ENCODE measurements at regions not wholly inside any gene's neighbourhood (a gene's known extent, or its start where the extent isn't known, plus 50 kb on each side); places are given as distances from the start of the nearest gene placed in this dataset.

DNA sequence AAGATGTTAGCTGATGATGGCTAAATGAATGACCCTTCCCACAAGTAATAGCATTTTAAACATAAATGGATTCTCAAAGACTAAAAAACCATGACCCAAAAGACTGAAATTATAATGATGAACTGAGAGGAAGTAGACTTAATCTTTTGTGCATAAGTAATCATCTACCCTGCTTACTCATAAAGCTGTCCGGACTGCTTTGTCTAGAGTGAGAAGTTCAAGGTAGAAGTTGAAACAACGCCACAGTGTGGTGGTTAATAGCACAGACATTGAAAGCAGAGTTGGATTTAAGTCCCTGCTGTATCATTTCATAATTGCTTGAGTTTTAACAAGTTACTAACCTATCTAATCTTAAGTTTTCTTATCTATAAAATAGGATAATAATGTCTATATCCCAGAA is 346.6 kb downstream of the CENPC start:
- TF ChIP-seq, protein P1, sequence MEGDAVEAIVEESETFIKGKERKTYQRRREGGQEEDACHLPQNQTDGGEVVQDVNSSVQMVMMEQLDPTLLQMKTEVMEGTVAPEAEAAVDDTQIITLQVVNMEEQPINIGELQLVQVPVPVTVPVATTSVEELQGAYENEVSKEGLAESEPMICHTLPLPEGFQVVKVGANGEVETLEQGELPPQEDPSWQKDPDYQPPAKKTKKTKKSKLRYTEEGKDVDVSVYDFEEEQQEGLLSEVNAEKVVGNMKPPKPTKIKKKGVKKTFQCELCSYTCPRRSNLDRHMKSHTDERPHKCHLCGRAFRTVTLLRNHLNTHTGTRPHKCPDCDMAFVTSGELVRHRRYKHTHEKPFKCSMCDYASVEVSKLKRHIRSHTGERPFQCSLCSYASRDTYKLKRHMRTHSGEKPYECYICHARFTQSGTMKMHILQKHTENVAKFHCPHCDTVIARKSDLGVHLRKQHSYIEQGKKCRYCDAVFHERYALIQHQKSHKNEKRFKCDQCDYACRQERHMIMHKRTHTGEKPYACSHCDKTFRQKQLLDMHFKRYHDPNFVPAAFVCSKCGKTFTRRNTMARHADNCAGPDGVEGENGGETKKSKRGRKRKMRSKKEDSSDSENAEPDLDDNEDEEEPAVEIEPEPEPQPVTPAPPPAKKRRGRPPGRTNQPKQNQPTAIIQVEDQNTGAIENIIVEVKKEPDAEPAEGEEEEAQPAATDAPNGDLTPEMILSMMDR (IDR thresholded peaks at IDR 0.05; ENCODE audit: low read length): peak; percentile 17
- no peak for TF ChIP-seq EZH2 (optimal IDR thresholded peaks at IDR 0.05; ENCODE audit: low read depth, low read length)

All from MM.1S (cell line).